Stimulated activated CD4-positive, alpha-beta T cell treated with anti-CD3 and anti-CD28 coated beads, Interleukin-15, amount 100 ng/mL, for 48 hours (primary cell): ENCODE measurements at regions not wholly inside any gene's neighbourhood (a gene's known extent, or its start where the extent isn't known, plus 50 kb on each side); places are given as distances from the start of the nearest gene placed in this dataset.

ENCODE experiments used
- DNase-seq, 2 donors: peaks; one replicate each; pipeline ENCODE4 v3.0.0-alpha.2; 2020; ENCODE audit warnings: low read depth in 2 of 2

DNA sequence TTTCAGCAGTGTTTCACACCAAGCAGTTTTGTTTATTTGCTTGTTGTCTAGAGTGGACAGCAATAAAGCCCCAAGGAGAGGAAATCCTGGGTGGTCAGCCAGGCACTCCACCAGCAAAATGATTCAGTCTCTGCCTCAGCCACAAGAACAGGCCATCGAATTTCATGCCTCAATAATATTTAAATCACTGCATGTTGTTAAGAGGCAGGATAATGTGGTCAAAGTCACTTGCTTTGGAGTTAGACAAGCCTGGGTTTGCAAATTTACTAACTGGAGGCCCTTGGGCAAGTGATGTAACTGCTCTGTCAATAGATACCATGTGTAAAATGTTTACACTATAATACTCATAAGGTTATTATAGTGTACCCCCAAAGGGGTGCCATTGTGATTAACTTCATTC, 349.6 kb downstream of the LMO4 start:
- no peak for DNase-seq

- DNase-seq: no peak
These were observed 353.9 kb downstream of the LMO4 start for GRCh38 chr1:87682565-87682964.

GRCh38 chr1:87683196-87683956, 354.7 kb downstream of the LMO4 start:
- DNase-seq: no peak

- DNase-seq: no peak
These were observed 355.5 kb downstream of the LMO4 start for GRCh38 chr1:87684194-87684593.

GRCh38 chr1:87684713-87685205, 356.1 kb downstream of the LMO4 start:
- no peak for DNase-seq

- DNase-seq: no peak
These were observed 356.8 kb downstream of the LMO4 start for GRCh38 chr1:87685311-87686135.

DNA sequence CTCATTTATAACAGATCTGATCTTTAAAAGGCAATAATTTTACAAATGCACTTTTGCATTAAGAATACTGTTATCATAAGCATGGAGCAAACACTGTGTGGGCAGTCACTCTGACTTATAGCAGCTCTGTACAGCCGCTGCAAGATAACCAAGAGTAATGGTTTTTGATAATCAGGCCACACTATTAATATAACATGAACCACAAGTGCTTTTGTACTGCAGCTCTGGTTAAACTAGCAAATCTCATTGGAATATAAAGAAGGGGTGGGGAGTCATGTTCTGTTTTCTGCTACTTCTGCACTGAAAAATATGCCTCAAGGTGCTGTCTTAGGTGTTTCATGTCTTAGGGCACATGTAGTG, 357.4 kb downstream of the LMO4 start:
- DNase-seq: no peak

- DNase-seq: no peak
These were observed 358.0 kb downstream of the LMO4 start for GRCh38 chr1:87686671-87687070.

DNA sequence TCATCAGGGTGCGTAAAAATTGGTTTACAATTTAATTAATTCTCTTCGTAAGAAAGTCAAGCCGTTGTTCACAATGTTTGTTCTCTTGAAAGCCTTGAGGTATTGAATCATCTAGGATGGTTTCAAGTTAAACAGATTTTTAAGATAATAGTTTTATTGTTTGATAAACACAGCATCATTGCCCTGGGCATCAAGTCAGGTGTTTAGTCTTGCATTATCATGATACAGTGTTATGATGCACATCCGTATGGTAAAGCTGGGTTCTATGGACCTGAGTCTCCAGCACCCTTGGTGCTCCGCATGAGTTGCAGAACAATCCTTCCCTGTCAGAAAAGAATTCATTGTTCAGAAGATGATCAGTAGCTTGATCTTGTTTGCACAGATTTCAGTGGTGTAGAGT, 359.5 kb downstream of the LMO4 start:
- DNase-seq: no peak

DNA sequence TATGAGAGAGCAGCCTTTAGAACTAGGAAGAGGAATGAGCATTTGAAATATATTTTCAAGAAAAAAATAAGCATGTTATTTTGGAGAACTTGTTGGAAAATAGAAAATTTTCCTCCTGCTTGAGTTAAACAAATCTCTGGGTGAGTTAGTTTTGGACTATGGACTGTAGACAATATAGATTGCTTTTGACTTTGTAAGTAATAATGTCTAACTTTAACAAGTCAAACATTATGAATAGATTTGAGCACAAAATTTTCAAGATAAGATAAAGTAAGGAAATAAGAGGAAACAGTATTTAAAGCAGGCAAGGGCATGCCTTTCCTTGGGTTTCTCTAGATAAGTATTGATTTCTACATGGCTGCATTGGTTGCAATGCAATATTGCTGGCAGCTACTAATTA, 360.8 kb downstream of the LMO4 start:
- no peak for DNase-seq

GRCh38 chr1:87696483-87696882, 367.8 kb downstream of the LMO4 start:
- DNase-seq: no peak

- no peak for DNase-seq
These were observed 373.8 kb downstream of the LMO4 start for GRCh38 chr1:87702455-87702854.

- no peak for DNase-seq
These were observed 376.6 kb downstream of the LMO4 start for GRCh38 chr1:87705233-87705632.

DNA sequence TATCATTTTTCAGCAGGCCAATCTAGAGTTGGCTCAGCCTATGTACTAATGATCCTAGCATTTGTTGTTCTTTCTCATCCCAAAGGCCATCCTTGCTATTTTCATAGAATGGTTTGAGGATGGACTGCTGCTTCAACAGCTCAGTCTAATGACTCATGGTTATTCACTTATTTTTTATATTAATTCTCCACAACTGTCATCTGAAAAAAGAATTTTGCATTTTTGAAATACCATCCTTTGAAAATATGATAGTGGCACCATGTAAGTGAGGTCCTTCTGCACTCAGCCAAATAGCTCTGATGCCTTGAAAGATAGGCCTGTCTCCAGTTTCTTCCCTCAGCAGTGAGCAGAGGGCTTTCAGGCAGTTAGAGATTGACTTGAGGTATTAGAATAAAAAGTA, 377.5 kb downstream of the LMO4 start:
- no peak for DNase-seq

DNA sequence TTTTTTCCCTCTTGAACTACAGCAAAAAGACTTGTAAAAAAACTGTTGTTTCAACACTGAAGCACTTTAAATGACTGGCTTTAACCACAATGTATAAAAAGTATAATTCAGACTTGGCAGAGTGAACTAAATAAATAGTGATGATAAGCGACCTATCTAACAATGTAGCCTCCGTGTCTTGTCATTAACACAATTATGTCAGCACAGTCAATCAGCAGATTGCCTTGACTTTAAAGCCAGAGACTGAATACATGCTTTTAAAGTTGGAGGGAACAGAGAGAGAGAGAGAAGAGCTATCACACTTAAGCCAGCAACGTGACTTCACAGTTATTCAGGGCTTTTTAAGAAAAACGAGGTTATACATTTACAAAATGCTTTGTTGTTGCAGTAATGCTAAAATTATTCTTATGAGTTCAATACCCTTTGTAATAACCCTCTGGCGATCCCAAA, 378.1 kb downstream of the LMO4 start:
- DNase-seq: no peak

GRCh38 chr1:87707411-87707810, 378.7 kb downstream of the LMO4 start:
- no peak for DNase-seq

DNA sequence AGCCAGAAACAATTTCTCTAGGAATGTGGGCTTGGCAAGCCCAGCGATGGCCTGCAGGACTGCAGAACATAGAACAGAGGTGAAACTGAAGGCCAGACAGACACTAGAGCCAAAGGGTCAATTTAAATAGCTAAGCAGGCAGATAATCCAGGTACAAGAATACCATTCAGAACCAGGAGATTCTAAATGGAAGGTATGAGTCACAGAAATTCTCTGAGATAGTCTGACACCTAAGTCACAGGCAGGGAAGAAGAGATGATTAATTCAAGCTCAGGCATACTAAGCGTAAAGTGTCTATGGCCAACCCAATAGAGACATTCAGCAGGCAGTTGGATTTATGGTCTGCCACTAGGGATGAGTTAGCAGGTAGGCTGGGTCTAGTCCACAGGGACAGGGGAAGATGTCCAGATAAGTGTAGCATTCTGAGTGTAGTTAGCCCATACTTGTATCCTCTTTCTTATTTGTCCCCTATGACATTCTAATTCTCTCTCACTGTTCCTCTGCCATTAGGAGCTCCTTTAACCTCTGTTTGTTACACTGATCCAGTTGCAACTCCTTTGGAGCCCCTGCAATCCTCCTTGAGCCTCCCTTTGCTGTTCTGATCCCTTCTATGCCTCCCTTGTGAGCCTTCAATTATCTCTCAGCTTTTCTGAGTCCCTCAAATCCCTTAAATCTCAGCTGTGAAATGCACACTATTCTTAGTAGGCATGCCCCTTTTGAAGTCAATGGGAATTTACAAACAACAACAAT, 383.8 kb downstream of the LMO4 start:
- DNase-seq: no peak

GRCh38 chr1:87714278-87714677, 385.6 kb downstream of the LMO4 start:
- no peak for DNase-seq

GRCh38 chr1:87715052-87715451, 386.4 kb downstream of the LMO4 start:
- DNase-seq: no peak

GRCh38 chr1:87715471-87715870, 386.8 kb downstream of the LMO4 start:
- DNase-seq: no peak

- no peak for DNase-seq
These were observed 388.5 kb downstream of the LMO4 start for GRCh38 chr1:87717157-87717670.
